ENCODE measurements at regions not wholly inside any gene's neighbourhood (a gene's known extent, or its start where the extent isn't known, plus 50 kb on each side); places are given as distances from the start of the nearest gene placed in this dataset.

DNA sequence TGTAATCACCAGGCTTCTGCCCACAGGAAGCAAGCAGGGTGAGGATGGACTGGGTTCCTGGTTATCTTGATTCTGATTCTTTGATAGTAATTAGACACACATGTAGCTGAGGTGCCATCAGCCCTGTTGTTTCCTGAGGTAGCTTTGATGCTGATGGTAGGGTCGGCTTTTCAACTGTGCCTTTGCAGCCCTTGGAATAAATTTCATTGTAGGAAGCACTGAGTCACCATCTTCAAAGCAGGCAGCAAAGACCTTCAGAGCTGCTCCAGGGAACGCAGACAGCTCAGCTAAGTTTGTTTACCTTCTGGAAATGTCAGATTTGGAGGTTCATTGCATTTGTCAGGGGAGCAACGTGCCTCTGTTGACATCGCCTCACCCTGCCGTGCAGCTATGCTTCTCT lies 135.4 kb downstream of the ASMT start:
- H3K4me1 ChIP-seq (ENCODE audit: control insufficient read depth, insufficient read depth, low read length): no peaks in the 10 kb centered on the region
- H3K9me3 ChIP-seq (ENCODE audit: control insufficient read depth, insufficient read depth, low read depth, low read length): no peaks in the 10 kb centered on the region
- H3K27ac ChIP-seq (ENCODE audit: extremely low read depth, low read depth, low read length): no peak overlapping the region
- TF ChIP-seq BCL11A (tag by site-specific recombination; IDR thresholded peaks at IDR 0.05; ENCODE audit: low read depth) (no peak), MYNN (tag by site-specific recombination; IDR thresholded peaks at IDR 0.05; ENCODE audit: borderline replicate concordance) (no peak), ZNF157 (tag by site-specific recombination; IDR thresholded peaks at IDR 0.05) (no peak), ZNF561 (tag by site-specific recombination; IDR thresholded peaks at IDR 0.05; ENCODE audit: borderline replicate concordance) (no peak), KLF9 (tag by site-specific recombination; IDR thresholded peaks at IDR 0.05; ENCODE audit: low read depth) (no peak), ZNF530 (tag by site-specific recombination; IDR thresholded peaks at IDR 0.05; ENCODE audit: low read depth) (no peak), ZNF184 (tag by site-specific recombination; IDR thresholded peaks at IDR 0.05) (no peak), ZNF76 (tag by site-specific recombination; IDR thresholded peaks at IDR 0.05; ENCODE audit: borderline replicate concordance, low read depth) (no peak), YY2 (tag by site-specific recombination; IDR thresholded peaks at IDR 0.05) (no peak), REPIN1 (tag by site-specific recombination; IDR thresholded peaks at IDR 0.05; ENCODE audit: low read depth) (no peak), ZSCAN30 (tag by site-specific recombination; IDR thresholded peaks at IDR 0.05) (no peak), ZNF138 (tag by site-specific recombination; IDR thresholded peaks at IDR 0.05; ENCODE audit: borderline replicate concordance) (no peak), ZBTB1 (tag by site-specific recombination; IDR thresholded peaks at IDR 0.05) (no peak), ZEB2 (tag by site-specific recombination; IDR thresholded peaks at IDR 0.05) (no peak), GLIS1 (tag by site-specific recombination; IDR thresholded peaks at IDR 0.05) (no peak)
- TF ChIP-seq, protein P1, sequence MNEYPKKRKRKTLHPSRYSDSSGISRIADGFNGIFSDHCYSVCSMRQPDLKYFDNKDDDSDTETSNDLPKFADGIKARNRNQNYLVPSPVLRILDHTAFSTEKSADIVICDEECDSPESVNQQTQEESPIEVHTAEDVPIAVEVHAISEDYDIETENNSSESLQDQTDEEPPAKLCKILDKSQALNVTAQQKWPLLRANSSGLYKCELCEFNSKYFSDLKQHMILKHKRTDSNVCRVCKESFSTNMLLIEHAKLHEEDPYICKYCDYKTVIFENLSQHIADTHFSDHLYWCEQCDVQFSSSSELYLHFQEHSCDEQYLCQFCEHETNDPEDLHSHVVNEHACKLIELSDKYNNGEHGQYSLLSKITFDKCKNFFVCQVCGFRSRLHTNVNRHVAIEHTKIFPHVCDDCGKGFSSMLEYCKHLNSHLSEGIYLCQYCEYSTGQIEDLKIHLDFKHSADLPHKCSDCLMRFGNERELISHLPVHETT (tag by site-specific recombination; IDR thresholded peaks at IDR 0.05): no peak
- TF ChIP-seq, protein P2, sequence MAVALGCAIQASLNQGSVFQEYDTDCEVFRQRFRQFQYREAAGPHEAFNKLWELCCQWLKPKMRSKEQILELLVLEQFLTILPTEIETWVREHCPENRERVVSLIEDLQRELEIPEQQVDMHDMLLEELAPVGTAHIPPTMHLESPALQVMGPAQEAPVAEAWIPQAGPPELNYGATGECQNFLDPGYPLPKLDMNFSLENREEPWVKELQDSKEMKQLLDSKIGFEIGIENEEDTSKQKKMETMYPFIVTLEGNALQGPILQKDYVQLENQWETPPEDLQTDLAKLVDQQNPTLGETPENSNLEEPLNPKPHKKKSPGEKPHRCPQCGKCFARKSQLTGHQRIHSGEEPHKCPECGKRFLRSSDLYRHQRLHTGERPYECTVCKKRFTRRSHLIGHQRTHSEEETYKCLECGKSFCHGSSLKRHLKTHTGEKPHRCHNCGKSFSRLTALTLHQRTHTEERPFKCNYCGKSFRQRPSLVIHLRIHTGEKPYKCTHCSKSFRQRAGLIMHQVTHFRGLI (tag by site-specific recombination; IDR thresholded peaks at IDR 0.05): no peak
- TF ChIP-seq, protein P3, sequence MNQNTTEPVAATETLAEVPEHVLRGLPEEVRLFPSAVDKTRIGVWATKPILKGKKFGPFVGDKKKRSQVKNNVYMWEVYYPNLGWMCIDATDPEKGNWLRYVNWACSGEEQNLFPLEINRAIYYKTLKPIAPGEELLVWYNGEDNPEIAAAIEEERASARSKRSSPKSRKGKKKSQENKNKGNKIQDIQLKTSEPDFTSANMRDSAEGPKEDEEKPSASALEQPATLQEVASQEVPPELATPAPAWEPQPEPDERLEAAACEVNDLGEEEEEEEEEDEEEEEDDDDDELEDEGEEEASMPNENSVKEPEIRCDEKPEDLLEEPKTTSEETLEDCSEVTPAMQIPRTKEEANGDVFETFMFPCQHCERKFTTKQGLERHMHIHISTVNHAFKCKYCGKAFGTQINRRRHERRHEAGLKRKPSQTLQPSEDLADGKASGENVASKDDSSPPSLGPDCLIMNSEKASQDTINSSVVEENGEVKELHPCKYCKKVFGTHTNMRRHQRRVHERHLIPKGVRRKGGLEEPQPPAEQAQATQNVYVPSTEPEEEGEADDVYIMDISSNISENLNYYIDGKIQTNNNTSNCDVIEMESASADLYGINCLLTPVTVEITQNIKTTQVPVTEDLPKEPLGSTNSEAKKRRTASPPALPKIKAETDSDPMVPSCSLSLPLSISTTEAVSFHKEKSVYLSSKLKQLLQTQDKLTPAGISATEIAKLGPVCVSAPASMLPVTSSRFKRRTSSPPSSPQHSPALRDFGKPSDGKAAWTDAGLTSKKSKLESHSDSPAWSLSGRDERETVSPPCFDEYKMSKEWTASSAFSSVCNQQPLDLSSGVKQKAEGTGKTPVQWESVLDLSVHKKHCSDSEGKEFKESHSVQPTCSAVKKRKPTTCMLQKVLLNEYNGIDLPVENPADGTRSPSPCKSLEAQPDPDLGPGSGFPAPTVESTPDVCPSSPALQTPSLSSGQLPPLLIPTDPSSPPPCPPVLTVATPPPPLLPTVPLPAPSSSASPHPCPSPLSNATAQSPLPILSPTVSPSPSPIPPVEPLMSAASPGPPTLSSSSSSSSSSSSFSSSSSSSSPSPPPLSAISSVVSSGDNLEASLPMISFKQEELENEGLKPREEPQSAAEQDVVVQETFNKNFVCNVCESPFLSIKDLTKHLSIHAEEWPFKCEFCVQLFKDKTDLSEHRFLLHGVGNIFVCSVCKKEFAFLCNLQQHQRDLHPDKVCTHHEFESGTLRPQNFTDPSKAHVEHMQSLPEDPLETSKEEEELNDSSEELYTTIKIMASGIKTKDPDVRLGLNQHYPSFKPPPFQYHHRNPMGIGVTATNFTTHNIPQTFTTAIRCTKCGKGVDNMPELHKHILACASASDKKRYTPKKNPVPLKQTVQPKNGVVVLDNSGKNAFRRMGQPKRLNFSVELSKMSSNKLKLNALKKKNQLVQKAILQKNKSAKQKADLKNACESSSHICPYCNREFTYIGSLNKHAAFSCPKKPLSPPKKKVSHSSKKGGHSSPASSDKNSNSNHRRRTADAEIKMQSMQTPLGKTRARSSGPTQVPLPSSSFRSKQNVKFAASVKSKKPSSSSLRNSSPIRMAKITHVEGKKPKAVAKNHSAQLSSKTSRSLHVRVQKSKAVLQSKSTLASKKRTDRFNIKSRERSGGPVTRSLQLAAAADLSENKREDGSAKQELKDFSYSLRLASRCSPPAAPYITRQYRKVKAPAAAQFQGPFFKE (tag by site-specific recombination; IDR thresholded peaks at IDR 0.05; ENCODE audit: borderline replicate concordance): no peak
- TF ChIP-seq, protein P4, sequence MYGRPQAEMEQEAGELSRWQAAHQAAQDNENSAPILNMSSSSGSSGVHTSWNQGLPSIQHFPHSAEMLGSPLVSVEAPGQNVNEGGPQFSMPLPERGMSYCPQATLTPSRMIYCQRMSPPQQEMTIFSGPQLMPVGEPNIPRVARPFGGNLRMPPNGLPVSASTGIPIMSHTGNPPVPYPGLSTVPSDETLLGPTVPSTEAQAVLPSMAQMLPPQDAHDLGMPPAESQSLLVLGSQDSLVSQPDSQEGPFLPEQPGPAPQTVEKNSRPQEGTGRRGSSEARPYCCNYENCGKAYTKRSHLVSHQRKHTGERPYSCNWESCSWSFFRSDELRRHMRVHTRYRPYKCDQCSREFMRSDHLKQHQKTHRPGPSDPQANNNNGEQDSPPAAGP (tag by site-specific recombination; IDR thresholded peaks at IDR 0.05): no peak
- H3K4me3 ChIP-seq (ENCODE audit: low read depth, low read length): no peak overlapping the region
- H3K36me3 ChIP-seq (ENCODE audit: control insufficient read depth in 2 of 2, insufficient read depth in 1 of 2, low read length in 2 of 2): no peaks in the 10 kb centered on the region
- ChIA-PET POLR2A (no interaction called here), CTCF (no interaction called here)
